ENCODE measurements at regions not wholly inside any gene's neighbourhood (a gene's known extent, or its start where the extent isn't known, plus 50 kb on each side); places are given as distances from the start of the nearest gene placed in this dataset.

DNA sequence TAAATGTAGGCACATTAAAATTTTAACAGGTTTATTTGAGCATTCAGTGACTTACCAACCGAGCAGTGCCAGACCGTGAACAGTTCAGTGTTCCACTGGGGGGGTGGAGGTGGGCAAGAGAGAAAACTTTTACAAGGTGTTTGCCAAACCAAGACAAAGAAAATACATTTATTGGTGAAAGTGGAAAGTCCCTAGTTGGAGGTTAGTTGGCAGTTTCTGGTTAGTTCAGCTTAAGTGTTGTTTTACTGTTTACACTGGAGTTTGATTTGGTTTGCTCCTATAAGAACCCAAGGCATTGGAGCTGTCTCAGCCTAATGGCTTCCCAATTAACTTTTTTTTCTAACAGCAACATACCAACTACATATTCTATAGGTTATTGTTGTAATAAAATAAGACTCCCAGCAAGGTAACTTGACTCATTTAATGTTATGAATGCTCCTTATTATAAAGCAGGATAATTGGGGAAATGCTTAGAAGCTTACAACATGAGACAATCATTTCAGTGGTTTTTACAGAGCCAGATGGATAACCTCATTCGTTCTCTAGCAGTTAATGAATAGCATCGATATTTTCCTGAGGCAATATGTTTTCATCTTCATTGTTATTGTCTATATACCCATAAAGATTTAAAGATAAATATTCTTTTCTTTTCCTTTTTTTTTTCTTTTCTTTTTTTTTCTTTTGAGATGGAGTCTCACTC, 115.8 kb downstream of the ETNK1 start:
- DNase-seq, result no peak

- DNase-seq, result no peak
Measured at GRCh38 chr12:22743700-22744099, 118.7 kb downstream of the ETNK1 start.

- no peak for DNase-seq
Measured at GRCh38 chr12:22744197-22744596, 119.2 kb downstream of the ETNK1 start.

DNA sequence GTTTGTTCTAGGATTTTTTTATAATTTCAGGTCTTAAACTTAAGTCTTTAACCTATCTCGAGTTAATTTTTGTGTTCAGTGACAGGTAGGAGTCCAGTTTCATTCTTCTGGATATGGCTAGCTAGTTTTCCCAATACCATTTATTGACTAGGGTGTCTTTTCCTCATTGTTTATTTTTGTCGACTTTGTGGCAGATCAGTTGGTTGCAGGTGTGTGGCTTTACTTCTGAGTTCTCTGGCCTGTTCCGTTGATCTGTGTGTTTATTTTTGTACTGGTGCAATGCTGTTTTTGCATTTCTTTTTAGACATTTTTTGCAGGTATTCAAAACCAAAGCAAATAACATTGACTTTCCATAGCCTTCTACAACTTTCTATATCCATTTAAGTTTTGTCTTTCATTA, 121.7 kb downstream of the ETNK1 start:
- no peak for DNase-seq

- DNase-seq, result peak in 1 of 14 donors; percentile 1
Measured at GRCh38 chr12:22755629-22756028, 130.7 kb downstream of the ETNK1 start.

DNA sequence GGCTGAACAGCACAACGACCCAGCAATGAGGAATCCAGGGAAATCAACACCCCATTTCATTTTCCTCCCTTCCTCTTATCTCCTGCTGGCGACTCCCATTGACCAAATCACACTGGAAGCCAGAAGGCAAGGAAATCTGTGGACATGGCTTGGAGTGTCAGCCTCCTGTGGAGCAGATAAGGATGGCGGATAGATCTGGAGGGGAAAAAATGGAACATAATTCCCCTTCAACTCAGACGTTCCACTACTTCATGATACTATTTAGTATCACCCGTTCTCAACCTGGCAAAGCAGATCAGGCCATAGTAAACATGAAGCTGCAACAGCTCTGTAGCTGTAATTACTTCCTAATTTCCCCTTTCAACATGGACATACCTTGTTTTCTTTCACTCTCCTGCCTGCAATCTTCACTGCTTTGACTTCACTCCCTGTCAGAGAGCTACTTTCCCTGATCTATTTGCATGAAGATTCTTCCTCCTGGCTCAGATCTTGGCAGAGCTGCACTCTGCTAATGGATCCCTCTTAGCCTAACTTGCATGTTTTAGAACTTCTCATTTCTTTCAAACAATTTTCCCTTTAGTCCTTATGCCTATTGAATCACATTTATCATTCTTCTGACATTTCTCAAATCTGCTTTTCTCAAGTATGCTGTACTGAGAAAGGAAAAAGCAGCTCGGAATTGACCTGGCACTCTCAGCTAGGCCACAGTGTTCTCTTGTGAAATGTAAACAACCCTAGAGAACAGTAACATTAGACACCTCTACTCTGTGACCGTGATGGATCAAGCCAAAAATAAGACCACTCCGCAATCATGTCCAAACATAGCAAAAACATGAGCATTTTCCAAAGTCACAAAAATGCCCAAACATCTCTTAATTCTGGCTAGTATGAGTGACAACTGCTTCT, 135.1 kb downstream of the ETNK1 start:
- DNase-seq, result no peak

DNA sequence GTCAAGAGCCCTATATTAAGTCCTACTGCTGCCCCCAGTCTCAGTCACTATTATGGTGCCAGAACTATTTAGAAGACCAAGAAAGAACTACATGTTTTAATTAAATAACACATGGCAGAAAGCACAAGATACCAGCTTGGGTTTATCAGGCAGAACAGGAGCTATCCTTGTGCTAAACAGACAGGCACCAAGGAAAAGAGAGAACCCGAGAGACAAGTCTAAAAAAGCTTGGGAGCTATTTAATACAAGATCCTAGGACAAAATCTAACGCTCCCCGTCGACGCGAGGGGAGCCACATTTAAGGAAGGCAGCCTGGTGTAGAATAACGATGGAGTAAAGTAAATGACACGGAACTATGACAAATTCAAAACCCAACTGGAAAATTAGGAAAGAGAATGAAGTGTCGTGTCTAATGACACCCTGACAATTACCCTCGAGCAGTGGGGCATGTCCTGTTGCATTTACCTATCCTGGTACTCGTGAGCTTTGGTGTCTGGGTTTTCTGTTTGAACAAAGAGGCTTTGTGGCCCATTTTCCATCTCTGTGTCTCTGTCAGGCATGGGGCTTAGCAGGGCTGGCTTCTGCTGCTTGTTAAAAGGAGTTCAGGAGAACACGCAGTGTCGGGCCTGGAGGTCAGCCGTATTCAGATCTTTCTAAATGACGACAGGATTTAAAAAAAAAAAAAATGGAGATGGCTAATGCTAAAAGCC, 140.6 kb downstream of the ETNK1 start:
- DNase-seq, result no peak

GRCh38 chr12:22766911-22767420, 142.0 kb downstream of the ETNK1 start:
- DNase-seq, result no peak

DNA sequence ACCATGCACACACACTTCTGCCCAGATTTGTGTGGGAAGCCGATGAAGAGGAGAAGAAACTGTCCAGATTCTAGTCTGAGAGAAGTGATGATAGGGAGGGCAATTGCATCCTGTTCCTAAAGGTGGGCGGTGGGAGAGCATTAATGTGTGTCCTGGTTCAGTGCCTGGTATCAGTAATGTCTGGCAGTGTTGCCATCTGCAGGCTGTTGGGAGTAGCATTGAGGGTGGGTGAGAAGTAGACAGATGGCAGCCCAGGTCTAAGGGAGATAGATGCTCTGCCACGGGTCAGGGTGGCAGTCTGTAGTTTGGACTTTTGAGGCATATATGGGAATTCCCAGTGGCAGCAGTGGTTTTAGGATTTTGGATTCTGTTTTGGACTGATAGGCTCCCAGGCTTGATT, 156.4 kb downstream of the ETNK1 start:
- DNase-seq, result no peak

GRCh38 chr12:22787557-22787956, 162.6 kb downstream of the ETNK1 start:
- no peak for DNase-seq

DNA sequence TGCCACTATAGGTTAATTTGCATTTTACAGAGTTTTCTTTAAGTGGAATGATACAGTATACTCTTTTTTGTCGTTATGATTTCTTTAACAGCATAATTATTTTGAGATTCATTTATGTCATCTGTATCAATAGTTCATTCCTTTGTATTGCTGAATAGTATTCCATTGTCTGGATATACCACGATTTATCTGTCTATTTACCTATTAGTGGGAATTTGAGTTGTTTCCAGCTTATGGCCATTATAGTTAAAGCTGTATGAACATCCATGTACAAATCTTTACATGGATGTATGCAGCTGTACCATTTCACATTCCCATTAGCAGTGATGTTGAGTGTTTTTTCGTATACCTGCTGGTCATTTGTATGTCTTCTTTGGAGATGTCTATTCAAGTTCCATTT, 163.9 kb downstream of the ETNK1 start:
- DNase-seq, result no peak

GRCh38 chr12:22792138-22792537, 167.2 kb downstream of the ETNK1 start:
- DNase-seq, result no peak

DNA sequence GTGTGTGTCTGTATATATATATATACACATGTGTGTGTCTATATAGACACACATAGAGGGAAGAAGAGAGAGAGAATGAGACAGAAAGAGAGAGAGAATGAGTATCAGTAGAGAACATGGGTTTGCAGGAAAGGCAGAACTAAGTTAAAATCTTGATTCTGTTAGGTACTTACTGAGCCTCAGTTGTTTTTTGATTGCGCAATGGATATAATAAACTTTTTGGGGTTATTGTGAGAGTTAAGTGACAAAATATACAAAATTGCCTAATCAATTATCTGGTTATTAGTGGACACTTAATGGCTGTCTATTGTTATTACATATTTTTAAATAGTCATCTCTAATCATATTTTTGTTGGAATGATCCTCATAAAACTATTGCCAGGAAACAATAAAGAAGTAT, 169.0 kb downstream of the ETNK1 start:
- DNase-seq, result no peak

GRCh38 chr12:22796941-22797630, 172.1 kb downstream of the ETNK1 start:
- DNase-seq, result no peak

GRCh38 chr12:22797701-22798100, 172.7 kb downstream of the ETNK1 start:
- no peak for DNase-seq

DNA sequence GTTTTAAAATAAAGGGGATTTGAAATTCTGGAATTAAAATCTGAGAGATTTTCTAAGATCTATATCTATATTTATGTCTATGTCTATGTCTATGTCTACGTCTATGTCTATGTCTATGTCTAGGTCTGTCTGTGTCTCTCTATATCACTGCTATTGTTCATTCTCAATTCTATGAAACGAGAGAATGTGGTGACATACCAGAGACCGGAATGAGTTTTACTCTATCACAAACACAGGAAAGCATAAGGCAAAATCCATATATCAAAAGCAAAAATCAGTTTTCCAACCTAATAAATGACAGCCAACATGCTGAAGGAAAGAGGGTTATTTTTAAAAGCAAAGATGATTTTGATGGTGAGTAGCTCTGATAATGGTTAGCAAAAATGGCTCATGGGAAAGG, 173.1 kb downstream of the ETNK1 start:
- no peak for DNase-seq

DNA sequence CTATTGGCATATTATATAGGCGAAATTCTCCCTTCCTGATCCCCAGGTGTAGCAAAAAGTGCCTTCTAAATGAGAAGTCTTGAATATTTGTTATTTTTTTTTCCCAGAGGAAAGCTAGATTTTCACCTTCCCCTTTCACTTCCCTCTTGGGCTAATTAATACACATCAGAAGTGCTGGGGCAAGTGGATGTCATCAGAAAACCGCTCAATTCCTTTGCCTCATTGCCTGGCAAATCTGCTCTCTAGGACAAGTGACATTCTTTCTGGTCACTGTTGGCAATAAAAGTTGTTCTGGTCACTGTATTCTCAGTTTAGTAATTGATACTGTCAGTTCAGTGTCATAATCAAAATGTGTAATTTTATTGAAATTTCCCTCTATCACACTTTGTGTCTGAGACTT, 174.5 kb downstream of the ETNK1 start:
- DNase-seq, result no peak

- DNase-seq, result no peak
Measured at GRCh38 chr12:22800332-22800731, 175.4 kb downstream of the ETNK1 start.

- DNase-seq, result no peak
Measured at GRCh38 chr12:22802883-22803630, 178.1 kb downstream of the ETNK1 start.

DNA sequence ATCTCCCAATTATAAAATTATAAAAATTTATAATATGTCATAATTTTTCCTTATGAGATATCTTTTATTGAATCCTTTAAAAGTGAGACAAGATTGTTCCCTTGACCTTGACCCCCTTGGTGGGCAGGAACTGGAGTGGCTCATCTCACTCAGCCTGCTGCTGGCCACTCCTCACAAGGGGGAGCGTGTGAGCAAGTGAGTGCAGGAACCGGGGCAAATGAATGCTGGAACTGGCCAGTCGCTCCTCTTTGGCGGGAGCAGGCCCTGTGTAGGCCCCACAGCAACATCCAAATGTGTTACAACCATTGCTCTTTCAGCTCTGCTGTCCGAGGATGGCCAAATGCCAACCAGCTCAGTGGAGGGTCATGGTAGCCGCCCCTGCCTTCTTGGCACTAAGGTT, 178.8 kb downstream of the ETNK1 start:
- no peak for DNase-seq

DNA sequence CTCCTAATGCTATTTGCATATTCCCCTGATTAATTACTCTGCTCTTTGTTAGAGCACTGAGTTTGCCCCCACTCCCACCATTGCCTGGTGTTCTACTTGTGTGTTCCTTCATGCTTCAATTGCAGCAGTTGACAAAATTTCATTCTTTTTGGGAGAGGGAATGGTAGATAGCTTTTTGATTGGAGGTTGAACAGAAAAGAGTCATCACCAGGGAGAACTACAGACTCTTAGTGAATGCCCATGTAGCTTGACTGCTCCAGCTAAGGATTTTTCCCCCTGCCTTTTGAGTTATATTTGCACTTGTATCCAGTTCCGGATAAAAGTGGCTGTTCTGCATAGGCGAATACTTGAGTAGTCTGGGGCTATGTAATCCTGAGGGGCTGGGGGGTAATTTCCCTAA, 183.9 kb downstream of the ETNK1 start:
- DNase-seq, result no peak

DNA sequence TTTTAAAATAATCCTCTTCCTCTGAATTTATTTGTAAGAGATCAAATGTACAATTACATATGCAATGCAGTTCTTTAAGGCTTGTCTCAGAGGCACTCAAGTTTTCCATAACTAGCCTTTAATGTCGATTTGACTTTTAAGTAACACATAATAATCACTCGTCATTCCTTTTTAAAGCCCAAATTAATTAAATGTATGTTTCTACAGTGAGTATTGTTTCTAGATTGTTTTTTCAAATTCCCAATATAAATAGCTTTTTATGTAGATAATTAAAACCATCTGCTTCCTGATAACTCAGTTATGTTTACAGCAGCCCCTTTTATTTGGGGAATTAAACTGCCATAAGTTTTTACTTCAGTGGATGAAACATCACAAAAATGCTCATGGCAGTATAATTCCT, 185.1 kb downstream of the ETNK1 start:
- DNase-seq, result no peak

Measured in C1 segment of cervical spinal cord (tissue), 14 donors.